Heart left ventricle (tissue), 16 donors: ENCODE measurements at regions not wholly inside any gene's neighbourhood (a gene's known extent, or its start where the extent isn't known, plus 50 kb on each side); places are given as distances from the start of the nearest gene placed in this dataset.
A peak's percentile ranks its signal among the peaks of the same experiment; 100 is the strongest.

Source experiments
- ATAC-seq, 4 donors: fragments of 200-7000 bp; cut with Tn5 transposase; one replicate each; pipeline ENCODE4 v1.9.1; 2020 to 2022; ENCODE audit warnings: moderate library complexity in 4 of 4, mild to moderate bottlenecking in 3 of 4, moderate number of reproducible peaks in 1 of 4
- DNase-seq, 5 donors: peaks; one replicate each; pipeline ENCODE4 v3.0.0-alpha.2; 2020
- H3K27ac ChIP-seq, 12 donors: fragments of 200-600 bp; sonication (generic) in 4 of 12; one replicate each; pipeline versions ENCODE4 v1.5.0 to v1.8.0; 2016 to 2022; ENCODE audit warnings: mild to moderate bottlenecking in 2 of 12
- H3K27me3 ChIP-seq, 9 donors: fragments of 200-600 bp; sonication (generic) in 2 of 9; one replicate each; pipeline versions ENCODE4 v1.5.1 to v1.8.0; 2016 to 2022; ENCODE audit warnings: mild to moderate bottlenecking in 3 of 9
- H3K36me3 ChIP-seq, 9 donors: fragments of 200-600 bp; sonication (generic) in 2 of 9; one replicate each; pipeline versions ENCODE4 v1.5.0 to v1.8.0; 2018 to 2022; ENCODE audit warnings: mild to moderate bottlenecking in 2 of 9
- H3K4me1 ChIP-seq, 12 donors: fragments of 200-600 bp; sonication (generic) in 4 of 12; one replicate each; pipeline versions ENCODE4 v1.5.0 to v1.8.0; 2016 to 2022; ENCODE audit warnings: mild to moderate bottlenecking in 3 of 12
- H3K4me3 ChIP-seq, 12 donors: fragments of 200-600 bp; sonication (generic) in 4 of 12; one replicate each; pipeline versions ENCODE4 v1.5.0 to v1.8.0; 2017 to 2022; ENCODE audit warnings: mild to moderate bottlenecking in 9 of 12, moderate library complexity in 4 of 12
- H3K9me3 ChIP-seq, 12 donors: fragments of 200-600 bp; sonication (generic) in 4 of 12; one replicate each; pipeline versions ENCODE4 v1.5.0 to v1.8.0; 2016 to 2022; ENCODE audit warnings: mild to moderate bottlenecking in 1 of 12
- CTCF ChIP-seq, 12 donors: fragments of 200-600 bp; sonication (generic) in 4 of 12; IDR thresholded peaks; one replicate each; pipeline versions ENCODE4 v1.5.0 to v1.8.0; 2018 to 2022; ENCODE audit warnings: antibody characterized with exemption in 12 of 12, mild to moderate bottlenecking in 5 of 12
- POLR2A ChIP-seq, 2 donors: fragments of 450-650 bp; IDR thresholded peaks; one replicate each; pipeline ENCODE4 v1.6.1; 2017; ENCODE audit warnings: antibody characterized with exemption in 2 of 2, mild to moderate bottlenecking in 2 of 2, moderate library complexity in 2 of 2
- WGBS, 4 donors: extraction: QIAGEN DNeasy Blood & Tissue Kit in 2 of 4; methylation state at CpG; one replicate each; pipeline versions ENCODE4 v1.1.5 to v1.1.7; 2013 to 2018; 5-methylcytosine and 5-hydroxymethylcytosine counted together
- intact Hi-C, 10 donors: fragments of 100-400 bp; cut with DNase I; formaldehyde crosslinking; loops; one replicate each; pipeline versions ENCODE4 v1.11.1 to v1.14.2; 2022
- donor health status: ischemic (EF 13 %, LVEDD 7.1; RV severe dilation, severe dysfunction).
- donor health status: healthy with polysubstance abuse.
- donor health status: DM: no; HTN: yes; CAD: no.
- donor health status: DM: no; HTN: no; CAD: no.
- donor health status: ischemic (EF 25% LVEDD 6.9; RV normal size, moderate dysfunction).
- donor health status: ischemic (EF 25% LVEDD 5.7; RV mildly dilated, moderate dysfunction).
- donor health status: healthy.
- donor health status: DM: yes; HTN: yes; CAD: no.
- donor health status: ischemic (EF 35%, LVEDD 5.7; RV mildly dilated, moderate dysfunction).
- donor health status: nonischemic (EF 11% LVEDD 7.7; RV severe dilation, severe dysfunction).
- donor health status: DM: yes; HTN: yes; CAD: no.
- donor health status: PGD.
- donor health status: ischemic (EF 29% LVEDD 5.4; RV normal size, mild dysfunction).
- donor health status: nonischemic (EF 23%, LVEDD 6.1; RV moderate dilation, normal function).

GRCh38 chr15:22226034-22226790 is 145.9 kb downstream of the OR4M2 start:
- intact Hi-C loops: no loop called here
- peak in 1 of 5 donors; percentile 57 for DNase-seq
- no peak for TF ChIP-seq CTCF (IDR thresholded peaks at IDR 0.05)
- no peak for TF ChIP-seq POLR2A (IDR thresholded peaks at IDR 0.05)
- no peaks in the 10 kb centered on the region for H3K9me3 ChIP-seq
- 64 to 77% (median 64%) methylated on average over 9 to 12 of the region's 12 CpGs for WGBS, 4 donors
- H3K27me3 ChIP-seq: peaks cover 0 to 44% (median 0%) of the 10 kb centered on the region in 9 donors
- no peak for ATAC-seq
- peaks cover 0 to 4% (median 0%) of the 10 kb centered on the region in 12 donors for H3K4me1 ChIP-seq
- H3K4me3 ChIP-seq: no peak overlapping the region
- H3K36me3 ChIP-seq: no peaks in the 10 kb centered on the region
- no peak overlapping the region for H3K27ac ChIP-seq

- ATAC-seq: no peak
- Histone ChIP-seq H3K27ac (no peak overlapping the region), H3K4me3 (no peak overlapping the region), H3K9me3 (no peaks in the 10 kb centered on the region), H3K4me1 (peaks cover 0 to 5% (median 0%) of the 10 kb centered on the region in 12 donors), H3K27me3 (peaks cover 0 to 38% (median 0%) of the 10 kb centered on the region in 9 donors), H3K36me3 (no peaks in the 10 kb centered on the region)
- WGBS, 4 donors: 71 to 75% (median 75%) methylated on average over 4 to 7 of the region's 7 CpGs
- TF ChIP-seq POLR2A (IDR thresholded peaks at IDR 0.05): no peak
- intact Hi-C loops: no loop called here
- DNase-seq: peak in 1 of 5 donors; percentile 57
Observed at GRCh38 chr15:22227411-22228100, 147.2 kb downstream of the OR4M2 start.

- H3K27me3 ChIP-seq: peaks cover 0 to 31% (median 0%) of the 10 kb centered on the region in 9 donors
- H3K9me3 ChIP-seq: no peaks in the 10 kb centered on the region
- no peak overlapping the region for H3K27ac ChIP-seq
- no peak overlapping the region for H3K4me3 ChIP-seq
- no peaks in the 10 kb centered on the region for H3K36me3 ChIP-seq
- intact Hi-C loops: no loop called here
- ATAC-seq (no peak), DNase-seq (peak in 1 of 5 donors; percentile 33)
- TF ChIP-seq POLR2A (IDR thresholded peaks at IDR 0.05) (no peak), CTCF (IDR thresholded peaks at IDR 0.05) (no peak)
- WGBS, 4 donors: 70 to 94% (median 72%) methylated on average over 6 to 9 of the region's 9 CpGs
- peaks cover 0 to 5% (median 0%) of the 10 kb centered on the region in 12 donors for H3K4me1 ChIP-seq
Observed at GRCh38 chr15:22228101-22228762, 147.9 kb downstream of the OR4M2 start.

GRCh38 chr15:22229990-22230819 is 149.9 kb downstream of the OR4M2 start:
- H3K4me3 ChIP-seq: no peak overlapping the region
- H3K27ac ChIP-seq: no peak overlapping the region
- peaks cover 0 to 5% (median 0%) of the 10 kb centered on the region in 12 donors for H3K4me1 ChIP-seq
- DNase-seq (no peak), ATAC-seq (no peak)
- H3K27me3 ChIP-seq: peaks cover 0 to 21% (median 0%) of the 10 kb centered on the region in 9 donors
- TF ChIP-seq CTCF (IDR thresholded peaks at IDR 0.05): no peak
- no peak for TF ChIP-seq POLR2A (IDR thresholded peaks at IDR 0.05)
- H3K36me3 ChIP-seq: no peaks in the 10 kb centered on the region
- intact Hi-C loops: loop anchor here in 1 of 10 donors (10.0 kb wide), 1 partner anchor 1875 kb away; no protein-coding TSS in a partner anchor
- 51 to 60% (median 56%) methylated on average over 9 to 12 of the region's 12 CpGs for WGBS, 4 donors
- peaks cover 0 to 9% (median 0%) of the 10 kb centered on the region in 12 donors for H3K9me3 ChIP-seq
